Omental fat pad (tissue), 3 donors: ENCODE measurements at regions not wholly inside any gene's neighbourhood (a gene's known extent, or its start where the extent isn't known, plus 50 kb on each side); places are given as distances from the start of the nearest gene placed in this dataset.

Source experiments
- ATAC-seq: fragments of 150-250 bp; one replicate; pipeline ENCODE4 v1.9.1; 2016; ENCODE audit warnings: mild to moderate bottlenecking, moderate library complexity; ENCODE audit not compliant: low FRiP score
- DNase-seq: peaks from one replicate; pipeline ENCODE4 v3.0.0-alpha.2; 2019; ENCODE audit warnings: low spot score
- CTCF ChIP-seq, 3 donors: fragments of 450-650 bp; IDR thresholded peaks; one replicate each; pipeline ENCODE4 v1.5.1; 2016 to 2017; ENCODE audit warnings: antibody characterized with exemption in 3 of 3, mild to moderate bottlenecking in 3 of 3, moderate library complexity in 2 of 3

- ATAC-seq (no peak), DNase-seq (no peak)
- no peak for TF ChIP-seq CTCF (IDR thresholded peaks at IDR 0.05)
Measured at GRCh38 chr5:100311806-100312205, 223.4 kb upstream of the FAM174A start.

GRCh38 chr5:100306000-100306399, 229.2 kb upstream of the FAM174A start:
- no peak for DNase-seq
- TF ChIP-seq CTCF (IDR thresholded peaks at IDR 0.05): no peak
- ATAC-seq: no peak

GRCh38 chr5:100303216-100303615, 232.0 kb upstream of the FAM174A start:
- TF ChIP-seq CTCF (IDR thresholded peaks at IDR 0.05): no peak
- no peak for ATAC-seq

GRCh38 chr5:100299261-100299660, 235.9 kb upstream of the FAM174A start:
- DNase-seq (no peak), ATAC-seq (no peak)
- TF ChIP-seq CTCF (IDR thresholded peaks at IDR 0.05): no peak

More at GRCh38 chr5:100303216-100303615, 232.0 kb upstream of the FAM174A start:
- DNase-seq: no peak

GRCh38 chr5:100276071-100276470, 259.1 kb upstream of the FAM174A start:
- DNase-seq (no peak), ATAC-seq (no peak)
- TF ChIP-seq CTCF (IDR thresholded peaks at IDR 0.05): no peak

GRCh38 chr5:100275631-100276030, 259.5 kb upstream of the FAM174A start:
- TF ChIP-seq CTCF (IDR thresholded peaks at IDR 0.05): no peak
- DNase-seq (no peak), ATAC-seq (no peak)

GRCh38 chr5:100273846-100274580, 261.2 kb upstream of the FAM174A start:
- no peak for TF ChIP-seq CTCF (IDR thresholded peaks at IDR 0.05)
- no peak for ATAC-seq
- no peak for DNase-seq
